PC-3 (cell line): ENCODE measurements at regions not wholly inside any gene's neighbourhood (a gene's known extent, or its start where the extent isn't known, plus 50 kb on each side); places are given as distances from the start of the nearest gene placed in this dataset.

Source experiments
- ATAC-seq: fragments of 200-7000 bp; cut with Tn5 transposase; 2 replicates; pipeline ENCODE4 v1.9.1; 2020; ENCODE audit warnings: mild to moderate bottlenecking, moderate library complexity
- BruUV-seq: library from RNA; stranded (reverse); fragments of 400-500 nt; replicated peaks from 2 replicates; lab custom pipeline; 2021; lab: Mats Ljungman, UMichigan
- CTCF ChIA-PET: fragments of 300-600 bp; sonication (Branson Sonifier 250); formaldehyde crosslinking; loops from one replicate; lab custom pipeline; 2022; ENCODE audit warnings: antibody characterized with exemption; lab: Charles Lee
- POLR2A ChIA-PET: fragments of 300-600 bp; sonication (Branson Sonifier 250); formaldehyde crosslinking; loops from one replicate; lab custom pipeline; 2022; ENCODE audit warnings: antibody characterized with exemption; ENCODE audit not compliant: unreplicated experiment; lab: Charles Lee
- DNase-seq: peaks from one replicate; pipeline ENCODE4 v3.0.0-alpha.2; 2015
- H2AFZ ChIP-seq: fragments of 300-600 bp; sonication (generic); 2 replicates; pipeline ENCODE4 v1.6.0; 2016; ENCODE audit warnings: antibody characterized with exemption, low read length
- H3F3A ChIP-seq: fragments of 300-600 bp; sonication (generic); one replicate; pipeline ENCODE4 v1.6.0; 2017; ENCODE audit warnings: antibody characterized with exemption, low read length, control low read depth, mild to moderate bottlenecking; ENCODE audit not compliant: unreplicated experiment
- H3K27ac ChIP-seq: fragments of 300-600 bp; sonication (generic); 2 replicates; pipeline ENCODE4 v1.5.1; 2016; ENCODE audit warnings: mild to moderate bottlenecking, low read length
- H3K27me3 ChIP-seq: fragments of 300-600 bp; sonication (generic); 2 replicates; pipeline ENCODE4 v1.6.1; 2016; ENCODE audit warnings: low read length, mixed read lengths
- H3K36me3 ChIP-seq: fragments of 300-600 bp; sonication (generic); 2 replicates; pipeline ENCODE4 v1.6.1; 2016; ENCODE audit warnings: low read depth, mixed run types, low read length, mixed read lengths
- H3K4me1 ChIP-seq: fragments of 300-600 bp; sonication (generic); 2 replicates; pipeline ENCODE4 v1.5.1; 2016; ENCODE audit warnings: low read length; ENCODE audit not compliant: insufficient read depth
- H3K4me2 ChIP-seq: fragments of 300-600 bp; sonication (generic); 2 replicates; pipeline ENCODE4 v1.6.0; 2016; ENCODE audit warnings: low read length
- H3K4me3 ChIP-seq: fragments of 300-600 bp; sonication (generic); 2 replicates; pipeline ENCODE4 v1.5.1; 2016; ENCODE audit warnings: mild to moderate bottlenecking, low read length, mixed read lengths
- H3K79me2 ChIP-seq: fragments of 300-600 bp; sonication (generic); 2 replicates; pipeline ENCODE4 v1.6.1; 2017; ENCODE audit warnings: low read length, mixed read lengths
- H3K9ac ChIP-seq: fragments of 300-600 bp; sonication (generic); 2 replicates; pipeline ENCODE4 v1.6.0; 2016; ENCODE audit warnings: mild to moderate bottlenecking, low read length
- H3K9me2 ChIP-seq: fragments of 300-600 bp; sonication (generic); replicated peaks from 2 replicates; pipeline ENCODE4 v1.6.1; 2016; ENCODE audit warnings: mixed run types, low read length, mixed read lengths
- H3K9me3 ChIP-seq: fragments of 300-600 bp; sonication (generic); 2 replicates; pipeline ENCODE4 v1.6.1; 2016; ENCODE audit warnings: low read length, mixed read lengths
- H4K20me1 ChIP-seq: fragments of 300-600 bp; sonication (generic); 2 replicates; pipeline ENCODE4 v1.6.1; 2016; ENCODE audit warnings: low read length, mixed read lengths
- CTCF ChIP-seq: fragments of 300-600 bp; sonication (generic); conservative IDR thresholded peaks from 2 replicates; pipeline ENCODE4 v1.5.1; 2017; ENCODE audit warnings: antibody characterized with exemption, low read depth, mild to moderate bottlenecking, low read length
- EZH2 ChIP-seq: fragments of 300-600 bp; sonication (generic); IDR thresholded peaks from one replicate; pipeline ENCODE4 v1.6.1; 2017; ENCODE audit warnings: antibody characterized with exemption, mild to moderate bottlenecking, low read length; ENCODE audit not compliant: unreplicated experiment
- EZH2phosphoT487 ChIP-seq: fragments of 300-600 bp; sonication (generic); IDR thresholded peaks from 2 replicates; pipeline ENCODE4 v1.6.1; 2018; ENCODE audit warnings: mild to moderate bottlenecking, antibody characterized with exemption, low read length, borderline replicate concordance
- intact Hi-C: fragments of 100-400 bp; cut with micrococcal nuclease; formaldehyde crosslinking; loops from 2 replicates; pipeline ENCODE4 v1.9.0; 2023

- H3K4me3 ChIP-seq: no peak overlapping the region
- no peaks in the 10 kb centered on the region for H3K36me3 ChIP-seq
- H3K9me3 ChIP-seq: peaks cover 4% of the 10 kb centered on the region; the same call in 1 of the 2 replicates
- no peaks in the 10 kb centered on the region for H3K27me3 ChIP-seq
- TF ChIP-seq CTCF: no peak
- H2AFZ ChIP-seq: no peak overlapping the region
- DNase-seq (no peak), ATAC-seq (no peak)
- peaks cover 4% of the 10 kb centered on the region for H3F3A ChIP-seq
- H3K9me2 ChIP-seq: no peaks in the 10 kb centered on the region; the same call in 1 of the 2 replicates
- no peak overlapping the region for H3K27ac ChIP-seq
- H3K9ac ChIP-seq: no peak overlapping the region
- H3K4me2 ChIP-seq: no peak overlapping the region
- BruUV-seq: no TSS peak
- H4K20me1 ChIP-seq: no peaks in the 10 kb centered on the region
- ChIA-PET CTCF (no interaction called here), POLR2A (no interaction called here)
- intact Hi-C loops: no loop called here
- H3K4me1 ChIP-seq: peaks cover 11% of the 10 kb centered on the region; the same call in 1 of the 2 replicates
- H3K79me2 ChIP-seq: no peaks in the 10 kb centered on the region
Observed at GRCh38 chr5:28370896-28371295, 1332.5 kb upstream of the CDH9 start.

GRCh38 chr5:28369418-28369817, 1331.0 kb upstream of the CDH9 start:
- ATAC-seq (no peak), DNase-seq (peak; percentile 37)
- Histone ChIP-seq H3K4me3 (no peak overlapping the region), H3K27ac (no peak overlapping the region), H3K36me3 (no peaks in the 10 kb centered on the region), H2AFZ (no peak overlapping the region), H3K9me2 (no peaks in the 10 kb centered on the region), H3K79me2 (no peaks in the 10 kb centered on the region), H3K4me1 (peaks cover 11% of the 10 kb centered on the region; the same call in 1 of the 2 replicates), H3K27me3 (no peaks in the 10 kb centered on the region), H3K9me3 (peaks cover 4% of the 10 kb centered on the region; the same call in 1 of the 2 replicates), H4K20me1 (no peaks in the 10 kb centered on the region), H3K4me2 (no peak overlapping the region), H3K9ac (no peak overlapping the region), H3F3A (peaks cover 4% of the 10 kb centered on the region)
- TF ChIP-seq EZH2phosphoT487 (no peak), CTCF (no peak), EZH2 (no peak)
- CTCF ChIA-PET: no interaction called here
- no TSS peak for BruUV-seq
- POLR2A ChIA-PET: no interaction called here
- intact Hi-C loops: loop anchor here (10.0 kb wide), 1 partner anchor 1345 kb away; no protein-coding TSS in a partner anchor

GRCh38 chr5:28355831-28356230, 1317.4 kb upstream of the CDH9 start:
- H3K9me2 ChIP-seq: no peaks in the 10 kb centered on the region
- H3K4me1 ChIP-seq: no peaks in the 10 kb centered on the region
- no peak overlapping the region for H2AFZ ChIP-seq
- TF ChIP-seq EZH2phosphoT487: no peak
- no peak for TF ChIP-seq CTCF
- TF ChIP-seq EZH2: no peak
- CTCF ChIA-PET: no interaction called here
- no peak overlapping the region for H3K4me3 ChIP-seq
- no peak overlapping the region for H3K4me2 ChIP-seq
- H4K20me1 ChIP-seq: no peaks in the 10 kb centered on the region
- no peaks in the 10 kb centered on the region for H3K36me3 ChIP-seq
- H3K79me2 ChIP-seq: no peaks in the 10 kb centered on the region
- no peak overlapping the region for H3K27ac ChIP-seq
- no TSS peak for BruUV-seq
- DNase-seq (no peak), ATAC-seq (no peak)
- POLR2A ChIA-PET: no interaction called here
- no peak overlapping the region for H3K9ac ChIP-seq
- H3F3A ChIP-seq: no peaks in the 10 kb centered on the region
- peaks cover 5% of the 10 kb centered on the region; the same call in 1 of the 2 replicates for H3K9me3 ChIP-seq
- no peaks in the 10 kb centered on the region for H3K27me3 ChIP-seq
- intact Hi-C loops: no loop called here
